DMS53 treated with DMSO at 0.1 percent for 48 hours (cell line): ENCODE measurements at regions not wholly inside any gene's neighbourhood (a gene's known extent, or its start where the extent isn't known, plus 50 kb on each side); places are given as distances from the start of the nearest gene placed in this dataset.
"Not testable (repeated sequence)": the region's sequence is repeated elsewhere in the genome, so short reads cannot be mapped to it uniquely, and the experiment has no call there.

Experiments
- DNase-seq: peaks from one replicate; lab custom pipeline; 2025; ENCODE audit not compliant: unreplicated experiment; lab: John Stamatoyannopoulos, UW

- no peak for DNase-seq
These were observed 152.2 kb upstream of the SLC38A2 start for GRCh38 chr12:46524778-46525177.

GRCh38 chr12:46523863-46524770 is 151.5 kb upstream of the SLC38A2 start:
- no peak for DNase-seq

GRCh38 chr12:46523446-46523845 is 150.9 kb upstream of the SLC38A2 start:
- no peak for DNase-seq

- no peak for DNase-seq
These were observed 149.5 kb upstream of the SLC38A2 start for GRCh38 chr12:46522071-46522470.

GRCh38 chr12:46521145-46521544 is 148.6 kb upstream of the SLC38A2 start:
- DNase-seq = no peak

GRCh38 chr12:46519407-46519806 is 146.8 kb upstream of the SLC38A2 start:
- DNase-seq = no peak

GRCh38 chr12:46518729-46519128 is 146.2 kb upstream of the SLC38A2 start:
- DNase-seq = no peak

- DNase-seq = no peak
These were observed 145.6 kb upstream of the SLC38A2 start for GRCh38 chr12:46518169-46518568.

GRCh38 chr12:46517579-46517962 is 145.0 kb upstream of the SLC38A2 start:
- no peak for DNase-seq

GRCh38 chr12:46516933-46517578 is 144.5 kb upstream of the SLC38A2 start:
- no peak for DNase-seq

- no peak for DNase-seq
These were observed 143.8 kb upstream of the SLC38A2 start for GRCh38 chr12:46516238-46516932.

GRCh38 chr12:46515829-46516228 is 143.3 kb upstream of the SLC38A2 start:
- no peak for DNase-seq

- DNase-seq = no peak
These were observed 142.3 kb upstream of the SLC38A2 start for GRCh38 chr12:46514886-46515285.

GRCh38 chr12:46510257-46510656 is 137.7 kb upstream of the SLC38A2 start:
- DNase-seq = not testable (repeated sequence)

- no peak for DNase-seq
These were observed 136.6 kb upstream of the SLC38A2 start for GRCh38 chr12:46509135-46509534.

GRCh38 chr12:46508651-46509050 is 136.1 kb upstream of the SLC38A2 start:
- DNase-seq = no peak

GRCh38 chr12:46507766-46508165 is 135.2 kb upstream of the SLC38A2 start:
- DNase-seq = no peak

GRCh38 chr12:46506961-46507360 is 134.4 kb upstream of the SLC38A2 start:
- DNase-seq = no peak

- DNase-seq = no peak
These were observed 133.6 kb upstream of the SLC38A2 start for GRCh38 chr12:46506198-46506597.

- no peak for DNase-seq
These were observed 131.9 kb upstream of the SLC38A2 start for GRCh38 chr12:46504494-46504893.

- no peak for DNase-seq
These were observed 131.1 kb upstream of the SLC38A2 start for GRCh38 chr12:46503637-46504175.

GRCh38 chr12:46500673-46501072 is 128.1 kb upstream of the SLC38A2 start:
- DNase-seq = no peak
